ENCODE measurements at regions not wholly inside any gene's neighbourhood (a gene's known extent, or its start where the extent isn't known, plus 50 kb on each side); places are given as distances from the start of the nearest gene placed in this dataset.

DNA sequence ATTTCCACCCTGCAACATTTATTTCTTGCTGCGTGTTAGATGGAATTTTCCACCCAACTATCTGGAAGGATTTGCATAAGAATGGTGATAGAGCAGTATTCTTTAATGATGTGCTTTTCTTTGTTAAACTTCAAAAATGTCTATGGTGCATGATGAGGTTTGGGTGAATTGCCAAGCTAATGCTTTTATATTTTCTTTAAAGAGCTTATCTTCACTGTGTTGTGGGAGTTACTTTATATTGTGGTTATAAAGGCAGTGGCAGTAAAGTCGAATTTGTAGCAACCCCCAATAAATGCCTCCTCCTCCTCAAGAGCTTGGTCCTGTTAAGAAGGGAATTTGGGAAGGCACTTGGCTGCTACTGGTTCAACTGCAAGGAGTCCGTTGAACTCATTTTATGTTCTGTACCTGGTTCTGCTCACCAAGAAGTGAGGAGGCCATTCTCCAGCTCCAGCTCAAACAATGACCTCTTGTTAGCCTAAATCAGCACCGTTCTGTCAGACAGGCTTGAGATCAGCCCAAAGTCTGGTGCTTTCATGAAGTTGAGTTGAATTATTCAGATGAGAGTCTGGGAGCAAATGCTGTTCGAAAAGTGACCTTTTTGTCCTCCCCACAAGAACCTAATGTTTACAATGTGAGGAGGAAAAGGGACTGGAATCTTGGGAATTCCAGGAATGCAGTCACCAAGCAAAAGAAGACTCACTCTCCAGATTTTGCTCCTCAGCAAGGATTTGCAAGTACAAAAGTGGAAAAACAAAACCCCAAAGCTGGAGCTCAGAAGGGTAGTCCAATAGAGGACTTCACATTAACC lies 217.0 kb downstream of the TMEM38B start:
- TF ChIP-seq EZH2 (IDR thresholded peaks at IDR 0.05) = no peak
- TF ChIP-seq POLR2AphosphoS5 (IDR thresholded peaks at IDR 0.05; ENCODE audit: borderline replicate concordance, low read depth, low read length) = no peak
- no peak for TF ChIP-seq FOXP2 (optimal IDR thresholded peaks at IDR 0.05; ENCODE audit: control extremely low read depth, extremely low read length, insufficient read depth)

Data from SK-N-MC (cell line).